Endothelial cell of umbilical vein (primary cell): ENCODE measurements at regions not wholly inside any gene's neighbourhood (a gene's known extent, or its start where the extent isn't known, plus 50 kb on each side); places are given as distances from the start of the nearest gene placed in this dataset.

ENCODE experiments used
- BruUV-seq: library from RNA; stranded (reverse); fragments of 400-500 nt; replicated peaks from 2 replicates; lab custom pipeline; 2021; lab: Mats Ljungman, UMichigan
- CTCF ChIA-PET: fragments of 300-600, 350-600 bp; sonication (Branson Sonifier 250); formaldehyde crosslinking; loops from one replicate; lab custom pipeline; 2021; ENCODE audit warnings: antibody characterized with exemption, inconsistent platforms; lab: Charles Lee
- POLR2A ChIA-PET: fragments of 300-600, 350-600 bp; sonication (Branson Sonifier 250); formaldehyde crosslinking; loops from one replicate; lab custom pipeline; 2021; ENCODE audit warnings: antibody characterized with exemption, inconsistent platforms; lab: Charles Lee
- DNase-seq: peaks from one replicate; pipeline ENCODE4 v3.0.0-alpha.2; 2011; ENCODE audit warnings: low read depth, low spot score
- FAIRE-seq: peaks from 2 replicates; lab custom pipeline; 2011; peaks lifted over from hg19 to GRCh38; lab: Jason Lieb, UNC
- H2AFZ ChIP-seq: 2 replicates; pipeline ENCODE4 v1.6.0; 2012; ENCODE audit warnings: low read depth, low read length, control low read depth, inconsistent platforms
- H3K27ac ChIP-seq: 2 replicates; pipeline ENCODE4 v1.5.1; 2011; ENCODE audit warnings: low read depth, mild to moderate bottlenecking, control low read depth, low read length, moderate library complexity; ENCODE audit not compliant: insufficient read depth
- H3K27me3 ChIP-seq, 2 experiments: 2 replicates each; pipeline versions ENCODE4 v1.6.0 to v1.6.1; 2011; ENCODE audit warnings: low read length in 2 of 2, mixed read lengths in 1 of 2; ENCODE audit not compliant: control insufficient read depth in 2 of 2, insufficient read depth in 2 of 2
- H3K36me3 ChIP-seq, 2 experiments: 2 replicates in 1 of 2; 3 replicates in 1 of 2; pipeline ENCODE4 v1.5.1; 2011; ENCODE audit warnings: low read length in 2 of 2, mild to moderate bottlenecking in 1 of 2, moderate library complexity in 1 of 2; ENCODE audit not compliant: control insufficient read depth in 2 of 2, insufficient read depth in 2 of 2; ENCODE audit errors: extremely low read depth in 1 of 2
- H3K4me1 ChIP-seq: 3 replicates; pipeline ENCODE4 v1.5.1; 2011; ENCODE audit warnings: mild to moderate bottlenecking, low read length; ENCODE audit not compliant: control insufficient read depth, insufficient read depth; ENCODE audit errors: extremely low read depth
- H3K4me2 ChIP-seq: 2 replicates; pipeline ENCODE4 v1.6.1; 2011; ENCODE audit warnings: low read length, control low read depth, mixed read lengths; ENCODE audit not compliant: insufficient read depth
- H3K4me3 ChIP-seq, 3 experiments: fragments of 200-600 bp in 1 of 3; sonication (generic), shearing (Covaris generic) in 1 of 3; replicated peaks in 1 of 3; 2 replicates each; pipeline ENCODE4 v1.5.1; 2011 to 2016; ENCODE audit warnings: control low read depth in 3 of 3, low read length in 3 of 3, mild to moderate bottlenecking in 2 of 3, inconsistent platforms in 1 of 3, low read depth in 1 of 3, moderate library complexity in 1 of 3; ENCODE audit not compliant: insufficient read depth in 1 of 3
- H3K79me2 ChIP-seq: 2 replicates; pipeline ENCODE4 v1.6.0; 2012; ENCODE audit warnings: low read length, inconsistent platforms; ENCODE audit not compliant: control insufficient read depth, insufficient read depth
- H3K9ac ChIP-seq: replicated peaks from 2 replicates; pipeline ENCODE3; 2011; ENCODE audit warnings: low read length, control low read depth; ENCODE audit not compliant: insufficient read depth; ENCODE audit errors: extremely low read depth
- H3K9me1 ChIP-seq: replicated peaks from 3 replicates; pipeline ENCODE4 v1.6.0; 2011; ENCODE audit warnings: mild to moderate bottlenecking, low read length; ENCODE audit not compliant: control insufficient read depth, insufficient read depth; ENCODE audit errors: extremely low read depth
- H3K9me3 ChIP-seq: replicated peaks from 2 replicates; pipeline ENCODE4 v1.5.1; 2012; ENCODE audit warnings: low read length, inconsistent platforms; ENCODE audit not compliant: control insufficient read depth, insufficient read depth
- H4K20me1 ChIP-seq: replicated peaks from 2 replicates; pipeline ENCODE3; 2011; ENCODE audit warnings: mild to moderate bottlenecking, low read length; ENCODE audit not compliant: control insufficient read depth, insufficient read depth; ENCODE audit errors: extremely low read depth
- CTCF ChIP-seq, 2 donors: IDR thresholded peaks; 1 replicate in 1 of 2; 2 replicates in 1 of 2; pipeline ENCODE4 v1.5.1; 2011; ENCODE audit warnings: low read length in 2 of 2, mild to moderate bottlenecking in 2 of 2, moderate library complexity in 2 of 2, control low read depth in 1 of 2, inconsistent platforms in 1 of 2, low read depth in 1 of 2; ENCODE audit not compliant: insufficient read depth in 1 of 2; ENCODE audit errors: extremely low read depth in 1 of 2
- EZH2 ChIP-seq: IDR thresholded peaks from 2 replicates; pipeline ENCODE4 v1.6.1; 2012; ENCODE audit warnings: borderline replicate concordance, low read depth, mild to moderate bottlenecking, moderate library complexity, low read length, inconsistent platforms; ENCODE audit not compliant: severe bottlenecking
- FOS ChIP-seq: IDR thresholded peaks from 2 replicates; pipeline ENCODE4 v1.6.1; 2011; ENCODE audit warnings: mild to moderate bottlenecking, low read length, moderate library complexity, borderline replicate concordance; ENCODE audit not compliant: insufficient read depth
- GATA2 ChIP-seq: IDR thresholded peaks from 2 replicates; pipeline ENCODE4 v1.7.0; 2011; ENCODE audit warnings: low read depth, mild to moderate bottlenecking, moderate library complexity, mixed read lengths, low read length; ENCODE audit not compliant: insufficient read length, insufficient read depth
- JUN ChIP-seq: IDR thresholded peaks from 2 replicates; pipeline ENCODE4 v1.6.1; 2011; ENCODE audit warnings: borderline replicate concordance, low read depth; ENCODE audit not compliant: insufficient read length, insufficient read depth
- MYC ChIP-seq: IDR thresholded peaks from one replicate; pipeline ENCODE4 v1.6.1; 2011; ENCODE audit warnings: mild to moderate bottlenecking, low read depth, low read length
- POLR2A ChIP-seq: IDR thresholded peaks from 2 replicates; pipeline ENCODE4 v1.6.1; 2012; ENCODE audit warnings: low read depth, mild to moderate bottlenecking, control low read depth, low read length
- POLR2AphosphoS5 ChIP-seq: IDR thresholded peaks from 2 replicates; pipeline ENCODE4 v1.6.1; 2012; ENCODE audit warnings: low read depth, mild to moderate bottlenecking, control low read depth, low read length, moderate library complexity; ENCODE audit not compliant: insufficient read depth
- dilution Hi-C: fragments of 300-500 bp; cut with MboI; formaldehyde crosslinking; loops from one replicate; pipeline ENCODE4 v1.15.0; 2019; ENCODE audit warnings: low sequenced_read_pairs; ENCODE audit not compliant: extremely low pct_ligation_motif_present
- intact Hi-C: fragments of 100-400 bp; cut with micrococcal nuclease; formaldehyde crosslinking; loops from one replicate; pipeline ENCODE4 v1.10.0; 2022
- TF ChIP-seq, protein P1 (sequence below): IDR thresholded peaks from 2 replicates; pipeline ENCODE4 v1.6.1; 2011; ENCODE audit not compliant: insufficient read depth, insufficient read length

- Histone ChIP-seq H3K27me3 (no peaks in the 10 kb centered on the region), H3K27ac (no peak overlapping the region), H3K79me2 (no peaks in the 10 kb centered on the region), H3K9ac (no peak overlapping the region), H3K36me3 (no peaks in the 10 kb centered on the region), H3K9me3 (no peaks in the 10 kb centered on the region), H3K4me2 (no peak overlapping the region), H3K4me3 (no peak overlapping the region), H3K9me1 (no peaks in the 10 kb centered on the region), H4K20me1 (no peaks in the 10 kb centered on the region), H2AFZ (no peak overlapping the region), H3K4me1 (no peaks in the 10 kb centered on the region)
- DNase-seq (no peak), FAIRE-seq (no peak)
- TF ChIP-seq, protein P1, sequence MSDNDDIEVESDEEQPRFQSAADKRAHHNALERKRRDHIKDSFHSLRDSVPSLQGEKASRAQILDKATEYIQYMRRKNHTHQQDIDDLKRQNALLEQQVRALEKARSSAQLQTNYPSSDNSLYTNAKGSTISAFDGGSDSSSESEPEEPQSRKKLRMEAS, result no peak
- TF ChIP-seq FOS (no peak), MYC (no peak), CTCF (IDR thresholded peaks at IDR 0.05; ENCODE audit: extremely low read depth in 1 of 2, insufficient read depth in 1 of 2, low read depth in 1 of 2, low read length in 2 of 2) (no peak), POLR2A (no peak), JUN (no peak), GATA2 (no peak), EZH2 (no peak), POLR2AphosphoS5 (no peak)
- intact Hi-C loops (no loop called here), dilution Hi-C loops (no loop called here)
- POLR2A ChIA-PET, result no interaction called here
- no TSS peak for BruUV-seq
- CTCF ChIA-PET, result no interaction called here
Measured at GRCh38 chr2:19547321-19547720, 188.9 kb upstream of the OSR1 start.
